ENCODE measurements at regions not wholly inside any gene's neighbourhood (a gene's known extent, or its start where the extent isn't known, plus 50 kb on each side); places are given as distances from the start of the nearest gene placed in this dataset.

- TF ChIP-seq CTCF (IDR thresholded peaks at IDR 0.05; ENCODE audit: borderline replicate concordance, extremely low read depth, low read length, poor library complexity, severe bottlenecking) (no peak), EZH2 (IDR thresholded peaks at IDR 0.05; ENCODE audit: borderline replicate concordance, low read depth, low read length, severe bottlenecking) (no peak)
Observed at GRCh38 chr14:83301791-83302190, 1768.1 kb upstream of the SEL1L start.

Measured in DND-41 (cell line).